Right lobe of liver (tissue), 4 donors: ENCODE measurements at regions not wholly inside any gene's neighbourhood (a gene's known extent, or its start where the extent isn't known, plus 50 kb on each side); places are given as distances from the start of the nearest gene placed in this dataset.

ENCODE experiments used
- POLR2A ChIP-seq: fragments of 450-650 bp; IDR thresholded peaks from one replicate; pipeline ENCODE4 v1.6.1; 2017; ENCODE audit warnings: antibody characterized with exemption, mild to moderate bottlenecking
- TF ChIP-seq, protein P1 (sequence below), 4 donors: fragments of 200-600 bp in 3 of 4; fragments of 450-650 bp in 1 of 4; IDR thresholded peaks; one replicate each; pipeline versions ENCODE4 v1.5.1 to v1.8.0; 2016 to 2022; ENCODE audit warnings: antibody characterized with exemption in 4 of 4, mild to moderate bottlenecking in 2 of 4
- donor health status: DM: no; HTN: no; CAD: no.
- donor health status: DM: no; HTN: no; CAD: no.
- donor health status: DM: no; HTN: yes; CAD: no.

DNA sequence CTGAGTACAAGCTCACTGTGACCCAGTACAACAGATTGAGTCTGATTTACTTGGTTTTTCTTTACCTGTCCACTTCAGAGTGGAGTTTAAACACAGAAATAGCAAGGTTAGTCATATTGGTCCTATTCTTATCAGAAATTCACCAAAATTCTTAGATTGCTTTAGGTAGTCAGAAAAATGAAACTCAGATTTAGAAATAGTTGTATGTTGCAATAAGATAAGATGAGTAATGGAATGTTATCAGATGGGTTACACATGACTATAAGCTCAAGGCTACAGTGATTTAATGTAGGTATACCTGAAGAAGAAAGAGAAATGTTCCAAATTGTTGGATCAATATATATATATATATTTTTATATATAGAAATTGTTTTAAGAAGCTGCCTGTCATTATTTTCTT lies 524.1 kb downstream of the LRFN5 start:
- TF ChIP-seq POLR2A: no peak
- TF ChIP-seq, protein P1, sequence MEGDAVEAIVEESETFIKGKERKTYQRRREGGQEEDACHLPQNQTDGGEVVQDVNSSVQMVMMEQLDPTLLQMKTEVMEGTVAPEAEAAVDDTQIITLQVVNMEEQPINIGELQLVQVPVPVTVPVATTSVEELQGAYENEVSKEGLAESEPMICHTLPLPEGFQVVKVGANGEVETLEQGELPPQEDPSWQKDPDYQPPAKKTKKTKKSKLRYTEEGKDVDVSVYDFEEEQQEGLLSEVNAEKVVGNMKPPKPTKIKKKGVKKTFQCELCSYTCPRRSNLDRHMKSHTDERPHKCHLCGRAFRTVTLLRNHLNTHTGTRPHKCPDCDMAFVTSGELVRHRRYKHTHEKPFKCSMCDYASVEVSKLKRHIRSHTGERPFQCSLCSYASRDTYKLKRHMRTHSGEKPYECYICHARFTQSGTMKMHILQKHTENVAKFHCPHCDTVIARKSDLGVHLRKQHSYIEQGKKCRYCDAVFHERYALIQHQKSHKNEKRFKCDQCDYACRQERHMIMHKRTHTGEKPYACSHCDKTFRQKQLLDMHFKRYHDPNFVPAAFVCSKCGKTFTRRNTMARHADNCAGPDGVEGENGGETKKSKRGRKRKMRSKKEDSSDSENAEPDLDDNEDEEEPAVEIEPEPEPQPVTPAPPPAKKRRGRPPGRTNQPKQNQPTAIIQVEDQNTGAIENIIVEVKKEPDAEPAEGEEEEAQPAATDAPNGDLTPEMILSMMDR (IDR thresholded peaks at IDR 0.05): no peak
